Stomach (tissue), 4 donors: ENCODE measurements at regions not wholly inside any gene's neighbourhood (a gene's known extent, or its start where the extent isn't known, plus 50 kb on each side); places are given as distances from the start of the nearest gene placed in this dataset.

Experiments
- CTCF ChIP-seq, 7 experiments: fragments of 450-650 bp in 4 of 7; fragments of 200-600 bp in 3 of 7; sonication (generic) in 3 of 7; IDR thresholded peaks; one replicate each; pipeline ENCODE4 v1.5.1; 2016 to 2019; ENCODE audit warnings: antibody characterized with exemption in 7 of 7, control low read depth in 2 of 7, mild to moderate bottlenecking in 1 of 7
- EP300 ChIP-seq: sonication (generic); formaldehyde crosslinking; IDR thresholded peaks from one replicate; pipeline ENCODE4 v1.6.1; 2017; ENCODE audit warnings: antibody characterized with exemption
- POLR2A ChIP-seq, 4 donors: fragments of 450-650 bp; IDR thresholded peaks; one replicate each; pipeline ENCODE4 v1.6.1; 2016; ENCODE audit warnings: antibody characterized with exemption in 4 of 4, control low read depth in 2 of 4, mild to moderate bottlenecking in 1 of 4, moderate library complexity in 1 of 4
- POLR2AphosphoS5 ChIP-seq, 3 donors: sonication (generic); formaldehyde crosslinking; IDR thresholded peaks; one replicate each; pipeline ENCODE4 v1.6.1; 2016; ENCODE audit warnings: antibody characterized with exemption in 3 of 3

GRCh38 chr10:130479926-130480325 lies 343.7 kb downstream of the GLRX3 start:
- TF ChIP-seq POLR2A (IDR thresholded peaks at IDR 0.05) (no peak), CTCF (IDR thresholded peaks at IDR 0.05) (no peak), EP300 (no peak), POLR2AphosphoS5 (IDR thresholded peaks at IDR 0.05) (no peak)
